ENCODE measurements at regions not wholly inside any gene's neighbourhood (a gene's known extent, or its start where the extent isn't known, plus 50 kb on each side); places are given as distances from the start of the nearest gene placed in this dataset.

DNA sequence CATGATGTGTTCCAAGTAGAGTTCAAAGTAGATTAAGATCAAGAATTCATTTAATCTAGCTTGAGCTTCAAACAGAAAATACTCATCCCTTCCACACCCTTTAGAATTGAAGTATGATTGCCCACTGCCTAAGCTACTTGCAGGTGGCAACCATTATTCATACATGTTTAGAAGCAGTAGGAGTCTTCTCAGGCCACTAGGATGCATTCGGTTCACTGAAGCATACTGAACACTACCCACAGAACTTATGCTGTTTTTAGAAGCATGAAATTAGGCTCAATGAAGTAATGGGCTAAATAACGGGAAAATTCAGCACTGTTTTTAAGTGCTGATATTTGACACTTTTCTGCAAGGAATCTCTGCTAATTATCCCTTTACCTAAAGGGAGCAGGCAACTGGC is 263.4 kb downstream of the DEPDC1B start:
- H3K4me2 ChIP-seq (ENCODE audit: insufficient read depth, insufficient read length, low read length), result no peak overlapping the region
- H3K27ac Mint-ChIP-seq, result no peak overlapping the region
- H3K79me2 ChIP-seq (ENCODE audit: insufficient read depth, low read length), result no peaks in the 10 kb centered on the region
- no peak overlapping the region for H3K23ac ChIP-seq (ENCODE audit: insufficient read length, low read depth, low read length)
- H2BK15ac ChIP-seq (ENCODE audit: low read depth, low read length), result no peak overlapping the region
- H3K9me3 Mint-ChIP-seq, result peaks cover 5 to 7% of the 10 kb centered on the region in 2 experiments; a peak in 4 of 5 replicates
- H3K36me3 Mint-ChIP-seq (ENCODE audit: insufficient read depth in 1 of 3, low read depth in 3 of 3), result peaks cover 0 to 7% (median 5%) of the 10 kb centered on the region in 3 experiments; a peak in 3 of 7 replicates
- H3K23me2 ChIP-seq (ENCODE audit: insufficient read length, low read depth, low read length, poor library complexity, severe bottlenecking), result no peaks in the 10 kb centered on the region
- no peaks in the 10 kb centered on the region for H3K79me1 ChIP-seq (ENCODE audit: insufficient read depth, low read depth, low read length, poor library complexity, severe bottlenecking)
- no peaks in the 10 kb centered on the region for H4K20me1 ChIP-seq (ENCODE audit: control insufficient read depth, insufficient read depth, insufficient read length)
- no peak overlapping the region for H4K91ac ChIP-seq (ENCODE audit: insufficient read length, low read depth, low read length)
- H3T11ph ChIP-seq (ENCODE audit: low read length), result no peak overlapping the region
- no peaks in the 10 kb centered on the region for H3K27me3 Mint-ChIP-seq (ENCODE audit: low read depth)
- H3K27ac ChIP-seq (ENCODE audit: insufficient read length, low read depth, low read length), result no peak overlapping the region
- H4K8ac ChIP-seq (replicated peaks; ENCODE audit: insufficient read length, low read depth, low read length), result no peak overlapping the region
- H3K4me1 Mint-ChIP-seq, result no peaks in the 10 kb centered on the region
- no peak overlapping the region for H2AFZ ChIP-seq (ENCODE audit: low read length)
- H3K4me3 Mint-ChIP-seq, result no peak overlapping the region
- no peak overlapping the region for H2BK5ac ChIP-seq (ENCODE audit: insufficient read length, low read length)
- H3K56ac ChIP-seq (ENCODE audit: insufficient read length, low read depth, low read length), result no peak overlapping the region
- no peak overlapping the region for H3K18ac ChIP-seq (ENCODE audit: insufficient read length, low read depth, low read length)
- no peak for DNase-seq
- H3K9me3 ChIP-seq (ENCODE audit: control insufficient read depth, low read depth, low read length), result no peaks in the 10 kb centered on the region
- no peak overlapping the region for H2BK20ac ChIP-seq (ENCODE audit: low read depth, low read length, poor library complexity, severe bottlenecking)
- TF ChIP-seq, protein P1, sequence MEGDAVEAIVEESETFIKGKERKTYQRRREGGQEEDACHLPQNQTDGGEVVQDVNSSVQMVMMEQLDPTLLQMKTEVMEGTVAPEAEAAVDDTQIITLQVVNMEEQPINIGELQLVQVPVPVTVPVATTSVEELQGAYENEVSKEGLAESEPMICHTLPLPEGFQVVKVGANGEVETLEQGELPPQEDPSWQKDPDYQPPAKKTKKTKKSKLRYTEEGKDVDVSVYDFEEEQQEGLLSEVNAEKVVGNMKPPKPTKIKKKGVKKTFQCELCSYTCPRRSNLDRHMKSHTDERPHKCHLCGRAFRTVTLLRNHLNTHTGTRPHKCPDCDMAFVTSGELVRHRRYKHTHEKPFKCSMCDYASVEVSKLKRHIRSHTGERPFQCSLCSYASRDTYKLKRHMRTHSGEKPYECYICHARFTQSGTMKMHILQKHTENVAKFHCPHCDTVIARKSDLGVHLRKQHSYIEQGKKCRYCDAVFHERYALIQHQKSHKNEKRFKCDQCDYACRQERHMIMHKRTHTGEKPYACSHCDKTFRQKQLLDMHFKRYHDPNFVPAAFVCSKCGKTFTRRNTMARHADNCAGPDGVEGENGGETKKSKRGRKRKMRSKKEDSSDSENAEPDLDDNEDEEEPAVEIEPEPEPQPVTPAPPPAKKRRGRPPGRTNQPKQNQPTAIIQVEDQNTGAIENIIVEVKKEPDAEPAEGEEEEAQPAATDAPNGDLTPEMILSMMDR (conservative IDR thresholded peaks at IDR 0.05), result no peak
- no CpG with 5 or more reads among the region's 2 CpGs for WGBS (ENCODE audit: extremely low coverage, insufficient read length, low lambda C conversion rate)
- no peak overlapping the region for H3K4ac ChIP-seq (ENCODE audit: low read depth, low read length)
- H3K4me1 ChIP-seq (ENCODE audit: insufficient read depth, low read length), result no peaks in the 10 kb centered on the region
- no peak overlapping the region for H4K5ac ChIP-seq (ENCODE audit: insufficient read length, low read depth, low read length)
- no peak overlapping the region for H3K9ac ChIP-seq (ENCODE audit: extremely low read depth, insufficient read length, low read length)
- H2BK12ac ChIP-seq (ENCODE audit: insufficient read length, low read depth, low read length), result no peak overlapping the region
- H2BK120ac ChIP-seq (ENCODE audit: low read depth, low read length, poor library complexity, severe bottlenecking), result no peak overlapping the region
- no peaks in the 10 kb centered on the region for H3K27me3 ChIP-seq (ENCODE audit: insufficient read depth, low read length)
- no peak overlapping the region for H2AK5ac ChIP-seq (ENCODE audit: insufficient read length, low read length)
- H3K14ac ChIP-seq (ENCODE audit: insufficient read depth, low read length), result no peak overlapping the region

Data from H9 (cell line).